Left colon (tissue), 2 donors: ENCODE measurements at regions not wholly inside any gene's neighbourhood (a gene's known extent, or its start where the extent isn't known, plus 50 kb on each side); places are given as distances from the start of the nearest gene placed in this dataset.

ENCODE experiments used
- ATAC-seq: fragments of 200-7000 bp; cut with Tn5 transposase; one replicate; pipeline ENCODE4 v1.9.1; 2020; ENCODE audit warnings: mild to moderate bottlenecking, moderate library complexity
- DNase-seq, 2 donors: peaks; one replicate each; pipeline ENCODE4 v3.0.0-alpha.2; 2020
- intact Hi-C, 2 donors: fragments of 100-400 bp; cut with DNase I in 1 of 2; cut with micrococcal nuclease in 1 of 2; formaldehyde crosslinking; loops; one replicate each; pipeline versions ENCODE4 v1.11.2 to v1.14.0; 2022; cut with DNase I, micrococcal nuclease
- donor health status: DM: no; HTN: no; CAD: no.
- donor health status: DM: yes; HTN: yes; CAD: no.

- no peak for DNase-seq
- intact Hi-C loops = no loop called here
- ATAC-seq = no peak
Measured at GRCh38 chr2:149650006-149650405, 62.4 kb upstream of the MMADHC start.

- no peak for DNase-seq
- intact Hi-C loops = no loop called here
- no peak for ATAC-seq
Measured at GRCh38 chr2:149648282-149649030, 60.9 kb upstream of the MMADHC start.

- ATAC-seq = no peak
- intact Hi-C loops = no loop called here
- no peak for DNase-seq
Measured at GRCh38 chr2:149645391-149645790, 57.8 kb upstream of the MMADHC start.
